ENCODE measurements at regions not wholly inside any gene's neighbourhood (a gene's known extent, or its start where the extent isn't known, plus 50 kb on each side); places are given as distances from the start of the nearest gene placed in this dataset.
A peak's percentile ranks its signal among the peaks of the same experiment; 100 is the strongest.

- no peak overlapping the region for H3K27ac Mint-ChIP-seq
- no peak for DNase-seq (ENCODE audit: low spot score in 2 of 2, unreplicated experiment in 2 of 2)
- no peak overlapping the region for H3K4me3 Mint-ChIP-seq
Measured at GRCh38 chr3:69675786-69676530, 63.3 kb upstream of the MITF start.

GRCh38 chr3:69674752-69675151, 64.5 kb upstream of the MITF start:
- Mint-ChIP-seq H3K9me3 (no peaks in the 10 kb centered on the region), H3K36me3 (no peaks in the 10 kb centered on the region), H3K4me3 (no peak overlapping the region), H3K27ac (no peak overlapping the region), H3K4me1 (peaks cover 9% of the 10 kb centered on the region), H3K27me3 (ENCODE audit: low read depth) (peaks cover 15% of the 10 kb centered on the region)
- no peak for TF ChIP-seq CTCF (IDR thresholded peaks at IDR 0.05; ENCODE audit: unreplicated experiment)
- DNase-seq (ENCODE audit: low spot score in 2 of 2, unreplicated experiment in 2 of 2) = no peak

More at GRCh38 chr3:69675786-69676530, 63.3 kb upstream of the MITF start:
- H3K36me3 Mint-ChIP-seq = no peaks in the 10 kb centered on the region
- no peaks in the 10 kb centered on the region for H3K9me3 Mint-ChIP-seq
- TF ChIP-seq CTCF (IDR thresholded peaks at IDR 0.05; ENCODE audit: unreplicated experiment) = no peak
- H3K27me3 Mint-ChIP-seq (ENCODE audit: low read depth) = peaks cover 24% of the 10 kb centered on the region
- peaks cover 9% of the 10 kb centered on the region for H3K4me1 Mint-ChIP-seq

- Mint-ChIP-seq H3K9me3 (peaks cover 4% of the 10 kb centered on the region), H3K27me3 (ENCODE audit: low read depth) (peaks cover 9% of the 10 kb centered on the region)
Measured at GRCh38 chr3:69671082-69671952, 67.9 kb upstream of the MITF start.

GRCh38 chr3:69669070-69669469, 70.2 kb upstream of the MITF start:
- no peak for DNase-seq (ENCODE audit: low spot score in 2 of 2, unreplicated experiment in 2 of 2)
- no peak for TF ChIP-seq CTCF (IDR thresholded peaks at IDR 0.05; ENCODE audit: unreplicated experiment)
- Mint-ChIP-seq H3K9me3 (peaks cover 4% of the 10 kb centered on the region), H3K4me3 (no peak overlapping the region), H3K4me1 (peaks cover 6% of the 10 kb centered on the region), H3K36me3 (no peaks in the 10 kb centered on the region), H3K27me3 (ENCODE audit: low read depth) (peaks cover 12% of the 10 kb centered on the region), H3K27ac (no peak overlapping the region)

More at GRCh38 chr3:69671082-69671952, 67.9 kb upstream of the MITF start:
- TF ChIP-seq CTCF (IDR thresholded peaks at IDR 0.05; ENCODE audit: unreplicated experiment) = peak; percentile 74
- H3K4me1 Mint-ChIP-seq = peaks cover 9% of the 10 kb centered on the region
- no peak overlapping the region for H3K27ac Mint-ChIP-seq
- DNase-seq (ENCODE audit: low spot score in 2 of 2, unreplicated experiment in 2 of 2) = no peak
- H3K36me3 Mint-ChIP-seq = no peaks in the 10 kb centered on the region
- no peak overlapping the region for H3K4me3 Mint-ChIP-seq

- Mint-ChIP-seq H3K27ac (no peak overlapping the region), H3K4me3 (no peak overlapping the region)
Measured at GRCh38 chr3:69665026-69665737, 74.1 kb upstream of the MITF start.

More at GRCh38 chr3:69665026-69665737, 74.1 kb upstream of the MITF start:
- Mint-ChIP-seq H3K9me3 (peaks cover 4% of the 10 kb centered on the region), H3K36me3 (no peaks in the 10 kb centered on the region), H3K27me3 (ENCODE audit: low read depth) (peaks cover 17% of the 10 kb centered on the region), H3K4me1 (peaks cover 6% of the 10 kb centered on the region)
- DNase-seq (ENCODE audit: low spot score in 2 of 2, unreplicated experiment in 2 of 2) = no peak
- no peak for TF ChIP-seq CTCF (IDR thresholded peaks at IDR 0.05; ENCODE audit: unreplicated experiment)

All from mesothelial cell of epicardium (in vitro differentiated cells).